ENCODE measurements at regions not wholly inside any gene's neighbourhood (a gene's known extent, or its start where the extent isn't known, plus 50 kb on each side); places are given as distances from the start of the nearest gene placed in this dataset.
"Not testable (repeated sequence)": the region's sequence is repeated elsewhere in the genome, so short reads cannot be mapped to it uniquely, and the experiment has no call there.

GRCh38 chr3:118678663-118679062 is 356.0 kb downstream of the IGSF11 start:
- H3K36me3 Mint-ChIP-seq = not testable (repeated sequence)

GRCh38 chr3:118682921-118683320 is 351.7 kb downstream of the IGSF11 start:
- H3K27ac Mint-ChIP-seq = no peak overlapping the region
- no peak overlapping the region for H3K4me3 Mint-ChIP-seq
- no peak for ATAC-seq
- H3K27me3 ChIP-seq (ENCODE audit: control insufficient read depth in 2 of 2, insufficient read depth in 2 of 2, low read length in 2 of 2) = no peaks in the 10 kb centered on the region
- H3K4me1 Mint-ChIP-seq = peaks cover 0 to 1% (median 0%) of the 10 kb centered on the region in 7 donors
- ChIA-PET POLR2A (no interaction called here), CTCF (no interaction called here)
- DNase-seq = no peak
- no peaks in the 10 kb centered on the region for H3K9me3 ChIP-seq (ENCODE audit: control insufficient read depth in 2 of 3, low read length in 3 of 3)
- H3K36me3 ChIP-seq (ENCODE audit: control insufficient read depth in 2 of 3, insufficient read depth in 3 of 3, low read length in 3 of 3) = no peaks in the 10 kb centered on the region
- H3K27ac ChIP-seq (ENCODE audit: low read depth, low read length) = no peak overlapping the region
- H3K9me3 Mint-ChIP-seq = peaks cover 0 to 8% (median 4%) of the 10 kb centered on the region in 11 donors
- peaks cover 0 to 7% (median 0%) of the 10 kb centered on the region in 5 donors for H3K36me3 Mint-ChIP-seq
- intact Hi-C loops (cut with micrococcal nuclease) = no loop called here
- peaks cover 0 to 16% (median 8%) of the 10 kb centered on the region in 5 donors for H3K27me3 Mint-ChIP-seq
- no peak overlapping the region for H3K4me3 ChIP-seq (ENCODE audit: low read length)
- no peaks in the 10 kb centered on the region for H3K4me1 ChIP-seq (ENCODE audit: control insufficient read depth in 2 of 2, insufficient read depth in 2 of 2, low read length in 2 of 2)

More at GRCh38 chr3:118678663-118679062, 356.0 kb downstream of the IGSF11 start:
- H3K27me3 ChIP-seq (ENCODE audit: control insufficient read depth in 2 of 2, insufficient read depth in 2 of 2, low read length in 2 of 2); H3K4me3 ChIP-seq (ENCODE audit: low read length); H3K4me1 Mint-ChIP-seq; H3K4me1 ChIP-seq (ENCODE audit: control insufficient read depth in 2 of 2, insufficient read depth in 2 of 2, low read length in 2 of 2); DNase-seq; H3K36me3 ChIP-seq (ENCODE audit: control insufficient read depth in 2 of 3, insufficient read depth in 3 of 3, low read length in 3 of 3); H3K9me3 Mint-ChIP-seq; intact Hi-C loops (cut with micrococcal nuclease); H3K9me3 ChIP-seq (ENCODE audit: control insufficient read depth in 2 of 3, low read length in 3 of 3); POLR2A ChIA-PET; CTCF ChIA-PET; H3K27ac ChIP-seq (ENCODE audit: low read depth, low read length); ATAC-seq; H3K4me3 Mint-ChIP-seq; H3K27ac Mint-ChIP-seq: not testable (repeated sequence)
- H3K27me3 Mint-ChIP-seq = peaks cover 0 to 10% (median 0%) of the 10 kb centered on the region in 5 donors

- no peak overlapping the region for H3K27ac ChIP-seq (ENCODE audit: low read depth, low read length)
- DNase-seq (no peak), ATAC-seq (no peak)
- Mint-ChIP-seq H3K9me3 (peaks cover 0 to 8% (median 4%) of the 10 kb centered on the region in 11 donors), H3K36me3 (peaks cover 0 to 7% (median 0%) of the 10 kb centered on the region in 5 donors), H3K4me3 (no peak overlapping the region), H3K27me3 (peaks cover 0 to 16% (median 9%) of the 10 kb centered on the region in 5 donors), H3K4me1 (peaks cover 0 to 1% (median 0%) of the 10 kb centered on the region in 7 donors), H3K27ac (no peak overlapping the region)
- no peaks in the 10 kb centered on the region for H3K27me3 ChIP-seq (ENCODE audit: control insufficient read depth in 2 of 2, insufficient read depth in 2 of 2, low read length in 2 of 2)
- no peaks in the 10 kb centered on the region for H3K9me3 ChIP-seq (ENCODE audit: control insufficient read depth in 2 of 3, low read length in 3 of 3)
- ChIA-PET POLR2A (no interaction called here), CTCF (no interaction called here)
- H3K36me3 ChIP-seq (ENCODE audit: control insufficient read depth in 2 of 3, insufficient read depth in 3 of 3, low read length in 3 of 3) = no peaks in the 10 kb centered on the region
- intact Hi-C loops (cut with micrococcal nuclease) = no loop called here
- no peak overlapping the region for H3K4me3 ChIP-seq (ENCODE audit: low read length)
- no peaks in the 10 kb centered on the region for H3K4me1 ChIP-seq (ENCODE audit: control insufficient read depth in 2 of 2, insufficient read depth in 2 of 2, low read length in 2 of 2)
These were observed 351.0 kb downstream of the IGSF11 start for GRCh38 chr3:118683636-118684035.

- POLR2A ChIA-PET = no interaction called here
- Histone ChIP-seq H3K4me3 (ENCODE audit: low read length) (no peak overlapping the region), H3K36me3 (ENCODE audit: control insufficient read depth in 2 of 3, insufficient read depth in 3 of 3, low read length in 3 of 3) (no peaks in the 10 kb centered on the region), H3K27me3 (ENCODE audit: control insufficient read depth in 2 of 2, insufficient read depth in 2 of 2, low read length in 2 of 2) (no peaks in the 10 kb centered on the region), H3K4me1 (ENCODE audit: control insufficient read depth in 2 of 2, insufficient read depth in 2 of 2, low read length in 2 of 2) (no peaks in the 10 kb centered on the region), H3K9me3 (ENCODE audit: control insufficient read depth in 2 of 3, low read length in 3 of 3) (no peaks in the 10 kb centered on the region), H3K27ac (ENCODE audit: low read depth, low read length) (no peak overlapping the region)
- H3K4me1 Mint-ChIP-seq = no peaks in the 10 kb centered on the region
- no peaks in the 10 kb centered on the region for H3K36me3 Mint-ChIP-seq
- CTCF ChIA-PET = no interaction called here
- intact Hi-C loops (cut with micrococcal nuclease) = no loop called here
- no peak overlapping the region for H3K27ac Mint-ChIP-seq
- peaks cover 0 to 2% (median 0%) of the 10 kb centered on the region in 11 donors for H3K9me3 Mint-ChIP-seq
- H3K4me3 Mint-ChIP-seq = no peak overlapping the region
- DNase-seq (no peak), ATAC-seq (no peak)
- H3K27me3 Mint-ChIP-seq = peaks cover 0 to 10% (median 4%) of the 10 kb centered on the region in 5 donors
These were observed 346.2 kb downstream of the IGSF11 start for GRCh38 chr3:118688396-118688884.

GRCh38 chr3:118692416-118692815 is 342.2 kb downstream of the IGSF11 start:
- H3K4me1 Mint-ChIP-seq = no peaks in the 10 kb centered on the region
- Histone ChIP-seq H3K27ac (ENCODE audit: low read depth, low read length) (no peak overlapping the region), H3K4me3 (ENCODE audit: low read length) (no peak overlapping the region), H3K27me3 (ENCODE audit: control insufficient read depth in 2 of 2, insufficient read depth in 2 of 2, low read length in 2 of 2) (no peaks in the 10 kb centered on the region), H3K36me3 (ENCODE audit: control insufficient read depth in 2 of 3, insufficient read depth in 3 of 3, low read length in 3 of 3) (no peaks in the 10 kb centered on the region), H3K4me1 (ENCODE audit: control insufficient read depth in 2 of 2, insufficient read depth in 2 of 2, low read length in 2 of 2) (no peaks in the 10 kb centered on the region), H3K9me3 (ENCODE audit: control insufficient read depth in 2 of 3, low read length in 3 of 3) (no peaks in the 10 kb centered on the region)
- H3K36me3 Mint-ChIP-seq = no peaks in the 10 kb centered on the region
- ATAC-seq (no peak), DNase-seq (no peak)
- peaks cover 0 to 19% (median 4%) of the 10 kb centered on the region in 5 donors for H3K27me3 Mint-ChIP-seq
- H3K4me3 Mint-ChIP-seq = no peak overlapping the region
- no peak overlapping the region for H3K27ac Mint-ChIP-seq
- intact Hi-C loops (cut with micrococcal nuclease) = no loop called here
- POLR2A ChIA-PET = no interaction called here
- H3K9me3 Mint-ChIP-seq = peaks cover 0 to 21% (median 2%) of the 10 kb centered on the region in 11 donors
- CTCF ChIA-PET = no interaction called here

- H3K9me3 ChIP-seq (ENCODE audit: control insufficient read depth in 2 of 3, low read length in 3 of 3) = no peaks in the 10 kb centered on the region
- H3K27me3 Mint-ChIP-seq = peaks cover 0 to 9% (median 0%) of the 10 kb centered on the region in 5 donors
- H3K27ac ChIP-seq (ENCODE audit: low read depth, low read length) = no peak overlapping the region
- CTCF ChIA-PET = no interaction called here
- H3K27me3 ChIP-seq (ENCODE audit: control insufficient read depth in 2 of 2, insufficient read depth in 2 of 2, low read length in 2 of 2) = no peaks in the 10 kb centered on the region
- intact Hi-C loops (cut with micrococcal nuclease) = no loop called here
- DNase-seq (no peak), ATAC-seq (no peak)
- H3K27ac Mint-ChIP-seq = no peak overlapping the region
- peaks cover 0 to 3% (median 0%) of the 10 kb centered on the region in 11 donors for H3K9me3 Mint-ChIP-seq
- H3K4me1 Mint-ChIP-seq = no peaks in the 10 kb centered on the region
- H3K4me3 ChIP-seq (ENCODE audit: low read length) = no peak overlapping the region
- POLR2A ChIA-PET = no interaction called here
- H3K36me3 Mint-ChIP-seq = no peaks in the 10 kb centered on the region
- H3K4me3 Mint-ChIP-seq = no peak overlapping the region
- H3K36me3 ChIP-seq (ENCODE audit: control insufficient read depth in 2 of 3, insufficient read depth in 3 of 3, low read length in 3 of 3) = no peaks in the 10 kb centered on the region
- no peaks in the 10 kb centered on the region for H3K4me1 ChIP-seq (ENCODE audit: control insufficient read depth in 2 of 2, insufficient read depth in 2 of 2, low read length in 2 of 2)
These were observed 329.0 kb downstream of the IGSF11 start for GRCh38 chr3:118705487-118706219.

GRCh38 chr3:118707991-118708390 is 326.7 kb downstream of the IGSF11 start:
- no peaks in the 10 kb centered on the region for H3K4me1 ChIP-seq (ENCODE audit: control insufficient read depth in 2 of 2, insufficient read depth in 2 of 2, low read length in 2 of 2)
- no peak overlapping the region for H3K27ac Mint-ChIP-seq
- H3K4me1 Mint-ChIP-seq = no peaks in the 10 kb centered on the region
- H3K9me3 ChIP-seq (ENCODE audit: control insufficient read depth in 2 of 3, low read length in 3 of 3) = no peaks in the 10 kb centered on the region
- H3K9me3 Mint-ChIP-seq = peaks cover 0 to 4% (median 0%) of the 10 kb centered on the region in 11 donors
- H3K27ac ChIP-seq (ENCODE audit: low read depth, low read length) = no peak overlapping the region
- H3K36me3 Mint-ChIP-seq = no peaks in the 10 kb centered on the region
- DNase-seq = no peak
- intact Hi-C loops (cut with micrococcal nuclease) = no loop called here
- POLR2A ChIA-PET = no interaction called here
- no peaks in the 10 kb centered on the region for H3K36me3 ChIP-seq (ENCODE audit: control insufficient read depth in 2 of 3, insufficient read depth in 3 of 3, low read length in 3 of 3)
- no peak overlapping the region for H3K4me3 ChIP-seq (ENCODE audit: low read length)
- CTCF ChIA-PET = no interaction called here
- H3K4me3 Mint-ChIP-seq = no peak overlapping the region
- ATAC-seq = no peak
- peaks cover 0 to 9% (median 0%) of the 10 kb centered on the region in 5 donors for H3K27me3 Mint-ChIP-seq
- H3K27me3 ChIP-seq (ENCODE audit: control insufficient read depth in 2 of 2, insufficient read depth in 2 of 2, low read length in 2 of 2) = no peaks in the 10 kb centered on the region

Measured in naive thymus-derived CD4-positive, alpha-beta T cell (primary cell).